ENCODE measurements at regions not wholly inside any gene's neighbourhood (a gene's known extent, or its start where the extent isn't known, plus 50 kb on each side); places are given as distances from the start of the nearest gene placed in this dataset.

DNA sequence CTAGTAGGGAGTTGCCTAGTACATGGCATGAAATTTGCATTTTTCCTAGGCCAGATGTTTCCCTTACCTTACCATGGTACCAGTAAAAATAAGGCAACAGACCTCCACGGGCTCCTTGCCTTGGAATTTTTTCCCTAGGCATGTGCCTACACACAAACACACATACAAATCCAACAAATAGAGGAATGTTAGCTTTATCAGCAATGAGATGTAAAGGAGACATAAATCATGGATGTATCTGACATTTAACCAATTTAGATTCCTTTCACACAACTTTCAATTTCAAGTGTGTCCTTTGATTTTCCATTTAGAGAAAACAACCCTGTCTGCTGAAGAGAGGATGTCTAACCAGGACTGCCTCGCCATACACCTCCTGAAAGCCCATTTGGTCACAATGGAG is 209.7 kb upstream of the SP4 start:
- no peaks in the 10 kb centered on the region for H3K9me2 ChIP-seq (replicated peaks; ENCODE audit: low read length)
- no peak overlapping the region for H3K4me2 ChIP-seq (ENCODE audit: low read length)
- TF ChIP-seq CTCF (conservative IDR thresholded peaks at IDR 0.05; ENCODE audit: low read depth, low read length) (no peak), EZH2phosphoT487 (IDR thresholded peaks at IDR 0.05; ENCODE audit: borderline replicate concordance, low read length) (no peak), EZH2 (IDR thresholded peaks at IDR 0.05; ENCODE audit: low read length, unreplicated experiment) (no peak)
- DNase-seq (no peak), ATAC-seq (no peak)
- CTCF ChIA-PET, result no interaction called here
- H4K20me1 ChIP-seq (ENCODE audit: low read length), result no peaks in the 10 kb centered on the region
- no peaks in the 10 kb centered on the region for H3F3A ChIP-seq (ENCODE audit: low read length, unreplicated experiment)
- H3K27ac ChIP-seq (ENCODE audit: low read length), result no peak overlapping the region
- BruUV-seq (replicated peaks), result no TSS peak
- intact Hi-C loops (cut with micrococcal nuclease), result no loop called here
- H3K27me3 ChIP-seq (ENCODE audit: low read length), result peaks cover 11% of the 10 kb centered on the region
- H3K9ac ChIP-seq (ENCODE audit: low read length), result no peak overlapping the region
- H3K79me2 ChIP-seq (ENCODE audit: low read length), result no peaks in the 10 kb centered on the region
- H3K4me3 ChIP-seq (ENCODE audit: low read length), result no peak overlapping the region
- no peaks in the 10 kb centered on the region for H3K4me1 ChIP-seq (ENCODE audit: insufficient read depth, low read length)
- no peak overlapping the region for H2AFZ ChIP-seq (ENCODE audit: low read length)
- no peaks in the 10 kb centered on the region for H3K36me3 ChIP-seq (ENCODE audit: low read depth, low read length)
- POLR2A ChIA-PET (ENCODE audit: unreplicated experiment), result no interaction called here
- no peaks in the 10 kb centered on the region for H3K9me3 ChIP-seq (ENCODE audit: low read length)

DNA sequence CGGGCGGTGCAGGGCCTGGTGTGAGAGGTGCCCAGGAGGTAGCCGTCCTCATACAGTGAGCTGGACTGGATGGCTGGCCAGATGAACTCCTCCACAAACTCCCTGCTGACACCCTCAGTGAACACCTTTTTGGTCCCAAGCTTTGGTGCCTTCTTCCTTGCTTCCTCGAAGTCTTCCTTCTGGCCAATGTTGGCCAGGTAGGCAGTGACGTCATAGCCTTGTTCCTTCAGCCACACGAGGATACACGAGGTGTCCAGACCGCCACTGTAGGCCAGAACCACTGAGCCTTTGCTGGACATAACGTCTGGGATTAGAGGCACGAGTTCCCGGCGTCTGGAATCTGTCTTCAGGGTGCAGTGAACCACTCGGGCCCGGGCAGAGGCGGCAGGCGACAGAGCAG is 206.8 kb upstream of the SP4 start:
- Histone ChIP-seq H3K79me2 (ENCODE audit: low read length) (no peaks in the 10 kb centered on the region), H3K27me3 (ENCODE audit: low read length) (peaks cover 30% of the 10 kb centered on the region), H4K20me1 (ENCODE audit: low read length) (no peaks in the 10 kb centered on the region), H3K36me3 (ENCODE audit: low read depth, low read length) (no peaks in the 10 kb centered on the region), H3K9me3 (ENCODE audit: low read length) (no peaks in the 10 kb centered on the region), H3K4me1 (ENCODE audit: insufficient read depth, low read length) (no peaks in the 10 kb centered on the region), H3K9ac (ENCODE audit: low read length) (no peak overlapping the region), H3K4me3 (ENCODE audit: low read length) (no peak overlapping the region), H3K9me2 (replicated peaks; ENCODE audit: low read length) (no peaks in the 10 kb centered on the region), H3K27ac (ENCODE audit: low read length) (no peak overlapping the region), H3F3A (ENCODE audit: low read length, unreplicated experiment) (no peaks in the 10 kb centered on the region), H2AFZ (ENCODE audit: low read length) (no peak overlapping the region), H3K4me2 (ENCODE audit: low read length) (no peak overlapping the region)
- ATAC-seq (no peak), DNase-seq (no peak)
- no TSS peak for BruUV-seq (replicated peaks)
- CTCF ChIA-PET, result no interaction called here
- no peak for TF ChIP-seq CTCF (conservative IDR thresholded peaks at IDR 0.05; ENCODE audit: low read depth, low read length)
- TF ChIP-seq EZH2phosphoT487 (IDR thresholded peaks at IDR 0.05; ENCODE audit: borderline replicate concordance, low read length), result no peak
- TF ChIP-seq EZH2 (IDR thresholded peaks at IDR 0.05; ENCODE audit: low read length, unreplicated experiment), result no peak
- POLR2A ChIA-PET (ENCODE audit: unreplicated experiment), result no interaction called here
- intact Hi-C loops (cut with micrococcal nuclease), result no loop called here

DNA sequence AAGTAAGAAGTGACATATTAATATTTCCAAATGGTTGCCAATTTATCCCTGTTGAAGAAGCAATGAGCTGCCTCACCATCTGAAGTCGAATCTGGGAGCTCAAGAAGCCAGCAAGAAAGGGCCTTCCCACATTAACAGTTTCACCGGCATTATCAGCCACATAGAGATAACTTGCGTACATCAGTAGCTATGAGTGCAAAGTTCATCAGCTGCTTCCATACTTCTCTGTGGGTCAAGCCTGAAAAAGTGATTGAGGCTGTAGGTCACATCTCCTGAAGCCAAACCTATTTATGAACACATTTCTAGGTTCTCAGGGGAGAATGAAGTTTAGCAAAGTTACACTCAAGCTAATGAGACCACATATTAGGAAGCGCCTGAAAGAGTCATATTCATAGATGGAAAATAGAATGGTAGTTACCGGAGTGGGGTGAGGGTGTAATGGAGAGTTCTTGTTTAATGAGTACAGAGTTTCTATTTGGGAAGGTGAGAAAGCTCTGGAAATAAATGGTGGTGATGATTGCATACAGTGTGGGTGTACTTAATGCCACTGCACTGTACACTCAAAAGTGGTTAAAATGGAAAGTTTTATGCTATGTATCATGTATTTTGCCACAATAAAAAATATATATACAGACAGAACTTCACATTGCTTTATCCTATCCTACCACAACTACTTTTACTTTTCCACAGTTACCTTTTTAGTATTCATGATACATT is 189.3 kb upstream of the SP4 start:
- no peak overlapping the region for H3K9ac ChIP-seq (ENCODE audit: low read length)
- H4K20me1 ChIP-seq (ENCODE audit: low read length), result no peaks in the 10 kb centered on the region
- no peak overlapping the region for H2AFZ ChIP-seq (ENCODE audit: low read length)
- no peaks in the 10 kb centered on the region for H3F3A ChIP-seq (ENCODE audit: low read length, unreplicated experiment)
- BruUV-seq (replicated peaks), result no TSS peak
- H3K4me2 ChIP-seq (ENCODE audit: low read length), result no peak overlapping the region
- no peaks in the 10 kb centered on the region for H3K4me1 ChIP-seq (ENCODE audit: insufficient read depth, low read length)
- peaks cover 51% of the 10 kb centered on the region for H3K27me3 ChIP-seq (ENCODE audit: low read length)
- H3K9me2 ChIP-seq (replicated peaks; ENCODE audit: low read length), result no peaks in the 10 kb centered on the region
- no peaks in the 10 kb centered on the region for H3K79me2 ChIP-seq (ENCODE audit: low read length)
- no peaks in the 10 kb centered on the region for H3K9me3 ChIP-seq (ENCODE audit: low read length)
- ChIA-PET POLR2A (ENCODE audit: unreplicated experiment) (no interaction called here), CTCF (no interaction called here)
- H3K36me3 ChIP-seq (ENCODE audit: low read depth, low read length), result no peaks in the 10 kb centered on the region
- intact Hi-C loops (cut with micrococcal nuclease), result no loop called here
- DNase-seq, result no peak
- TF ChIP-seq CTCF (conservative IDR thresholded peaks at IDR 0.05; ENCODE audit: low read depth, low read length) (no peak), EZH2 (IDR thresholded peaks at IDR 0.05; ENCODE audit: low read length, unreplicated experiment) (no peak)
- no peak overlapping the region for H3K27ac ChIP-seq (ENCODE audit: low read length)
- no peak for ATAC-seq
- H3K4me3 ChIP-seq (ENCODE audit: low read length), result no peak overlapping the region
